GM12864 (cell line): ENCODE measurements at regions not wholly inside any gene's neighbourhood (a gene's known extent, or its start where the extent isn't known, plus 50 kb on each side); places are given as distances from the start of the nearest gene placed in this dataset.

Source experiments
- DNase-seq: peaks from one replicate; pipeline ENCODE4 v3.0.0-alpha.2; 2011; ENCODE audit warnings: low read depth
- H3K4me3 ChIP-seq: 2 replicates; pipeline ENCODE4 v1.5.1; 2011; ENCODE audit warnings: mild to moderate bottlenecking, low read depth, low read length, control low read depth
- CTCF ChIP-seq: IDR thresholded peaks from 2 replicates; pipeline ENCODE4 v1.5.1; 2011; ENCODE audit warnings: low read depth, mild to moderate bottlenecking, moderate library complexity, low read length, control low read depth, inconsistent platforms; ENCODE audit errors: missing control alignments

DNA sequence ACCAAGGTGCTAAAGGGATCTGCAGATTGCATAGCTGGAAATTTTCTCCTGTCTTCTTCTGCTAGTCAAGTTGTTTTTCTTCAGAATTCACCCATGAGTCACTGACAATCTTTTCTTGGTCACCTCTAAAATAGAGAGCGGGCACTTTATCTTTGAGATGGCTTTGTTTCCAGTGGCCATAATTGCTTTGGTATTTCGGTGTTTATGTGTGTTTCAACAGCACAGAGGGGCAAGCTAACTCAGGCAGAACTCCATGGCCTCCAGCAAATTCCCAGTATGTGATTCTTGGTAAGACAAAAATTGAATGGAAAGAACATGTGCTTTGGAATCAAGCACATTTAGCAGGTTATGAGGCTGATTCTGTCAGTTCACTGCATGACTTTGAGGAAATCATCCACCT, 656.8 kb downstream of the VRK1 start:
- H3K4me3 ChIP-seq: no peak overlapping the region
- no peak for TF ChIP-seq CTCF
- DNase-seq: no peak

- no peak for DNase-seq
- TF ChIP-seq CTCF: no peak
- no peak overlapping the region for H3K4me3 ChIP-seq
Measured at GRCh38 chr14:97456462-97456861, 659.3 kb downstream of the VRK1 start.

- TF ChIP-seq CTCF: no peak
- H3K4me3 ChIP-seq: no peak overlapping the region
- no peak for DNase-seq
Measured at GRCh38 chr14:97456958-97457357, 659.8 kb downstream of the VRK1 start.

- no peak overlapping the region for H3K4me3 ChIP-seq
- DNase-seq: no peak
- TF ChIP-seq CTCF: no peak
Measured at GRCh38 chr14:97457575-97458085, 660.4 kb downstream of the VRK1 start.

DNA sequence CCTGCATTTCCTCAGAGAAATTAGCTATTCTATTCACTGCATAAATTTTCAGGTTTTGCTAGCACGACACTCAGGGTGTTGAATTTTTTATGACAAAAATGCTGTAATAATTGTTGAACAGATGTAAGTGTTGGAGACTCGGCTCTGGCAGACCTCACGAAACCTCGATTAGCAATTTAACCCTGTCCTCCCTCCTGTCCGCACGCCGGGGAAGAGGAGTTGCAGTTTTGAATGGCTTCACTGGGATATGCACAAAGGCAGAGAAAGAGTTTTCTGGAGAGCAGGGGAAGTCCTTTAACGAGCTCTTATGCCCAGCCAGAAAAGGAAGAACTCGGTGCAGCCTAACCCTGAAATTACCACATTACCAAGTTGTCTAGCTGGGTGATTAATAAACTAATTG, 661.1 kb downstream of the VRK1 start:
- TF ChIP-seq CTCF: no peak
- DNase-seq: no peak
- no peak overlapping the region for H3K4me3 ChIP-seq

- DNase-seq: no peak
- H3K4me3 ChIP-seq: no peak overlapping the region
- TF ChIP-seq CTCF: no peak
Measured at GRCh38 chr14:97458661-97459579, 661.7 kb downstream of the VRK1 start.
